ENCODE measurements at regions not wholly inside any gene's neighbourhood (a gene's known extent, or its start where the extent isn't known, plus 50 kb on each side); places are given as distances from the start of the nearest gene placed in this dataset.

DNA sequence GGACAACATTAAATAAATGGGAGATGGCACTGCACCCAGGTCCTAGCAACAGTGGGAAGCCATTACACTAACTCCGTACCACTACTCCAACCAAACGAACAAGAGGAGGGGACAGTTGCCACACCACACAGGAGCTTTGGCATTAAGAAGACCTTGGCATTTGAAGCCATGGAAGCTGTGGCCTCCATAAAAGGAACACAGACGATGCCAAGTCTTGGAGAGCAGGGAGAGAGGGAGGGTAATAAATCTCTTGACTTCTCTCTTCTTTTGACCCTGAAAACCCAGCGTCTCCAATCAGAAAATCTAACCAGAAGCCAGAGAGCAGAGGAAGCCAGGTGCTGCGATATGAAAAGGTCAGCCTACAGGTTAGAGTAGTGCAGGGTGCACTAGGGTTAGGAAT, 338.8 kb upstream of the TMEM132C start:
- Histone ChIP-seq H3K9ac (ENCODE audit: low read length) (no peak overlapping the region), H4K20me1 (ENCODE audit: low read depth, low read length) (no peaks in the 10 kb centered on the region), H3K36me3 (ENCODE audit: low read length) (no peaks in the 10 kb centered on the region), H3K9me2 (replicated peaks; ENCODE audit: insufficient read depth, low read length) (no peaks in the 10 kb centered on the region), H2AFZ (ENCODE audit: low read depth, low read length, severe bottlenecking) (no peak overlapping the region), H3K9me3 (ENCODE audit: insufficient read depth, low read length) (no peaks in the 10 kb centered on the region), H3K27ac (ENCODE audit: low read depth, low read length) (no peak overlapping the region), H3K79me2 (ENCODE audit: insufficient read depth, low read length) (no peaks in the 10 kb centered on the region), H3K4me2 (ENCODE audit: low read depth, low read length, poor library complexity, severe bottlenecking) (no peak overlapping the region), H3F3A (ENCODE audit: insufficient read depth) (no peaks in the 10 kb centered on the region), H3K4me3 (ENCODE audit: insufficient read depth, low read length, poor library complexity, severe bottlenecking) (no peak overlapping the region), H3K27me3 (ENCODE audit: low read length) (no peaks in the 10 kb centered on the region)
- no peak for TF ChIP-seq EZH2phosphoT487 (conservative IDR thresholded peaks at IDR 0.05; ENCODE audit: low read length)
- TF ChIP-seq, protein P1, sequence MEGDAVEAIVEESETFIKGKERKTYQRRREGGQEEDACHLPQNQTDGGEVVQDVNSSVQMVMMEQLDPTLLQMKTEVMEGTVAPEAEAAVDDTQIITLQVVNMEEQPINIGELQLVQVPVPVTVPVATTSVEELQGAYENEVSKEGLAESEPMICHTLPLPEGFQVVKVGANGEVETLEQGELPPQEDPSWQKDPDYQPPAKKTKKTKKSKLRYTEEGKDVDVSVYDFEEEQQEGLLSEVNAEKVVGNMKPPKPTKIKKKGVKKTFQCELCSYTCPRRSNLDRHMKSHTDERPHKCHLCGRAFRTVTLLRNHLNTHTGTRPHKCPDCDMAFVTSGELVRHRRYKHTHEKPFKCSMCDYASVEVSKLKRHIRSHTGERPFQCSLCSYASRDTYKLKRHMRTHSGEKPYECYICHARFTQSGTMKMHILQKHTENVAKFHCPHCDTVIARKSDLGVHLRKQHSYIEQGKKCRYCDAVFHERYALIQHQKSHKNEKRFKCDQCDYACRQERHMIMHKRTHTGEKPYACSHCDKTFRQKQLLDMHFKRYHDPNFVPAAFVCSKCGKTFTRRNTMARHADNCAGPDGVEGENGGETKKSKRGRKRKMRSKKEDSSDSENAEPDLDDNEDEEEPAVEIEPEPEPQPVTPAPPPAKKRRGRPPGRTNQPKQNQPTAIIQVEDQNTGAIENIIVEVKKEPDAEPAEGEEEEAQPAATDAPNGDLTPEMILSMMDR (IDR thresholded peaks at IDR 0.05; ENCODE audit: insufficient read depth, low read length, poor library complexity, severe bottlenecking) = no peak

DNA sequence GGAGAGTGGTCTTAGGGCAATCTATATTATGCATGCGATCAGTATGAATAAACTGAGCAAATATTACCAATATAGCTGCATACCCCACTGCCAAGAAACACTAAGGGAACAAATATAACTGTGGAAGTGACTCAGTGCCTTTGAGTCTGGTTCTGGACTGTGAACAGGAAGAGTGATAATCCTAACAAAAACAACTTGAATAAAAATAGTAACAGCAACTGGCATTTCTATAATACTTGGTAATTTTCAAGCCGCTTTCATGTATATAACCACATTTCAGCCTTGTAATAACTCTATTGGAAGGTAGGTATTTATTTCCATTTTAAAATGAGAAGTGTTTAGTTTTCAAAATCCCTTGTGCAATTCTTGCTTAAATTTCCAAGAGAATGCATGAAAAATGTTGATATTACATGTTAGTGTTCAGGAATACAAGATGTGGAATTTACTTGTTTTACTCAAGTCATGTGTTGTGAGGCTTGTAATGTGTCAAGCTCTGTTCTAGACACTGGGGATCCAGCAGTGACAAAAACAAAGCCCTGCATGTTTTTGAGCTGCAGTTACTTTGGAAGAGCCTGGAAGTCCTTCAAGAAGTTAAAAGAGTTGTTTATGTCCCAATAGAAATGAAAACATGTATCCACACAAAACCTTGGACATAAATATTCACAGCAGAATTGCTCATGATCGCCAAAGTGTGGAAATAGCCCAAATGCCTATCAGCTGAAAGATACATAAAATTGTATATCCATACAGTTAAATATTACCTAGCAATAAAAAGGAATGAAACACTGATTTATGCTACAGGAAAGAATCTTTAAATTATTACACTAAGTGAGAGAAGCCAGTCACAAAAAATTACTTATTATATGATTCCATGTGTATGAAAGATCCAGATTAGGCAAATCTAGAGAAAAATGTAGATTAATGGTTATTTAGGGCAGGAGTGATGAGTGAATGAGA, 338.1 kb upstream of the TMEM132C start:
- H3K36me3 ChIP-seq (ENCODE audit: low read length) = no peaks in the 10 kb centered on the region
- H3K9ac ChIP-seq (ENCODE audit: low read length) = no peak overlapping the region
- H3K79me2 ChIP-seq (ENCODE audit: insufficient read depth, low read length) = no peaks in the 10 kb centered on the region
- TF ChIP-seq, protein P1 (IDR thresholded peaks at IDR 0.05; ENCODE audit: insufficient read depth, low read length, poor library complexity, severe bottlenecking) = no peak
- TF ChIP-seq EZH2phosphoT487 (conservative IDR thresholded peaks at IDR 0.05; ENCODE audit: low read length) = no peak
- H3K4me3 ChIP-seq (ENCODE audit: insufficient read depth, low read length, poor library complexity, severe bottlenecking) = no peak overlapping the region
- H3K4me2 ChIP-seq (ENCODE audit: low read depth, low read length, poor library complexity, severe bottlenecking) = no peak overlapping the region
- no peak overlapping the region for H3K27ac ChIP-seq (ENCODE audit: low read depth, low read length)
- no peaks in the 10 kb centered on the region for H3K27me3 ChIP-seq (ENCODE audit: low read length)
- no peaks in the 10 kb centered on the region for H3K9me3 ChIP-seq (ENCODE audit: insufficient read depth, low read length)
- no peaks in the 10 kb centered on the region for H4K20me1 ChIP-seq (ENCODE audit: low read depth, low read length)
- no peaks in the 10 kb centered on the region for H3K9me2 ChIP-seq (replicated peaks; ENCODE audit: insufficient read depth, low read length)
- no peaks in the 10 kb centered on the region for H3F3A ChIP-seq (ENCODE audit: insufficient read depth)
- no peak overlapping the region for H2AFZ ChIP-seq (ENCODE audit: low read depth, low read length, severe bottlenecking)

DNA sequence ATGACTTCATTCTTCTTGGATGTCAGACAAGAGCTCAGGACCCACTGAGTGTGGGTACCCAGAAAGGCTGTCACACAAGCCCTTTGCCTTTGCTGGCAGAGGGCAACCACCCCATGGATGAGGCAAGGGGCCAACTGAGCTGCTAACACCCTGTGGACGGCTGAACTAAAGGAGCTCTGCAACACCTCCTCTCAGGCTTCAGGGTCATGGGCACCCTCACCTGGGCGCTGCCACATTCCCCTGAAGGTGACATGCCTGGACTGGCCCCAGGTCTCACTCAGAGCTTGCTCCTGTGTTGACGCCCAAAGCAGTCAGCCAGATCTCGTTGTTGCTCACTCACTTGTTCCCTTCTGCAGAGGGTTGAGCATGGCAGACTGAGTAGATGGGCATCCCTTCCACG, 336.8 kb upstream of the TMEM132C start:
- no peaks in the 10 kb centered on the region for H3K9me3 ChIP-seq (ENCODE audit: insufficient read depth, low read length)
- H3K9ac ChIP-seq (ENCODE audit: low read length) = no peak overlapping the region

More for the DNA sequence above, 336.8 kb upstream of the TMEM132C start:
- Histone ChIP-seq H3K4me2 (ENCODE audit: low read depth, low read length, poor library complexity, severe bottlenecking) (no peak overlapping the region), H3F3A (ENCODE audit: insufficient read depth) (no peaks in the 10 kb centered on the region), H4K20me1 (ENCODE audit: low read depth, low read length) (no peaks in the 10 kb centered on the region), H2AFZ (ENCODE audit: low read depth, low read length, severe bottlenecking) (no peak overlapping the region), H3K27ac (ENCODE audit: low read depth, low read length) (no peak overlapping the region), H3K27me3 (ENCODE audit: low read length) (no peaks in the 10 kb centered on the region), H3K4me3 (ENCODE audit: insufficient read depth, low read length, poor library complexity, severe bottlenecking) (no peak overlapping the region), H3K79me2 (ENCODE audit: insufficient read depth, low read length) (no peaks in the 10 kb centered on the region), H3K36me3 (ENCODE audit: low read length) (no peaks in the 10 kb centered on the region), H3K9me2 (replicated peaks; ENCODE audit: insufficient read depth, low read length) (no peaks in the 10 kb centered on the region)
- TF ChIP-seq, protein P1 (IDR thresholded peaks at IDR 0.05; ENCODE audit: insufficient read depth, low read length, poor library complexity, severe bottlenecking) = no peak
- no peak for TF ChIP-seq EZH2phosphoT487 (conservative IDR thresholded peaks at IDR 0.05; ENCODE audit: low read length)
